ENCODE measurements at regions not wholly inside any gene's neighbourhood (a gene's known extent, or its start where the extent isn't known, plus 50 kb on each side); places are given as distances from the start of the nearest gene placed in this dataset.

DNA sequence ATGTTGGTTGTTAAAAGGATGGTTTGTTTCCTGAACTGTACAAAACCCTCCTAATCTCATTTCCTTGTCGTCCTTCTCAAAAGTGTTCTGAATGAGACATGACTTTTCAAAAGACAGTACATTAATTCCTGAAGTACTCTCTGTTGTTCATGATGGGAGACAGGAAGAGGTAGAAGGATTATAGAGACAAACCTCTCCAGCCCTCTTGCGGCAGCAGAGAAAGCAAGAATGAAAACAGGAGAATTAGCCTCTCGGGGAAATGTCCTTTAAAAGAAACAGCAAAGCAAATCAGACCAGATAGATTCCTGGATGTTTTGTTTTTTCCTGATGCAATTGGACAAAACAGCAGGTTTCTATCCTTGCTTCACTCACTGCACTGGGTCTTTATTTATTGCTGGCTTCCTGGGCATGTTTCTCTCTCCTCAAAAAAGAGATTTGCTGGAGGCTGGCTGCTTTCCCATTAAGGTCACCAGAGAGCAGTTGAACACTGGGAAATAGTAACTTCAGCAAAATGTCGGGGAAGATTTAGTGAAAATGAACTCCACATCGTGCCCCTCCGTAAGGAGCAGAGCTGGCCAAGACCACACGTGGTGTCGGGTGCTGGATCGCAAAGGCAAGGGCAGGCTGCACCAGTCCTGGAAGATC is 145.8 kb upstream of the SYT6 start:
- TF ChIP-seq, protein P1, sequence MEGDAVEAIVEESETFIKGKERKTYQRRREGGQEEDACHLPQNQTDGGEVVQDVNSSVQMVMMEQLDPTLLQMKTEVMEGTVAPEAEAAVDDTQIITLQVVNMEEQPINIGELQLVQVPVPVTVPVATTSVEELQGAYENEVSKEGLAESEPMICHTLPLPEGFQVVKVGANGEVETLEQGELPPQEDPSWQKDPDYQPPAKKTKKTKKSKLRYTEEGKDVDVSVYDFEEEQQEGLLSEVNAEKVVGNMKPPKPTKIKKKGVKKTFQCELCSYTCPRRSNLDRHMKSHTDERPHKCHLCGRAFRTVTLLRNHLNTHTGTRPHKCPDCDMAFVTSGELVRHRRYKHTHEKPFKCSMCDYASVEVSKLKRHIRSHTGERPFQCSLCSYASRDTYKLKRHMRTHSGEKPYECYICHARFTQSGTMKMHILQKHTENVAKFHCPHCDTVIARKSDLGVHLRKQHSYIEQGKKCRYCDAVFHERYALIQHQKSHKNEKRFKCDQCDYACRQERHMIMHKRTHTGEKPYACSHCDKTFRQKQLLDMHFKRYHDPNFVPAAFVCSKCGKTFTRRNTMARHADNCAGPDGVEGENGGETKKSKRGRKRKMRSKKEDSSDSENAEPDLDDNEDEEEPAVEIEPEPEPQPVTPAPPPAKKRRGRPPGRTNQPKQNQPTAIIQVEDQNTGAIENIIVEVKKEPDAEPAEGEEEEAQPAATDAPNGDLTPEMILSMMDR (IDR thresholded peaks at IDR 0.05) = no peak
- no peaks in the 10 kb centered on the region for H3K36me3 ChIP-seq
- H3K27ac ChIP-seq = no peak overlapping the region
- peaks cover 0 to 6% (median 0%) of the 10 kb centered on the region in 4 donors for H3K4me1 ChIP-seq
- H3K9me3 ChIP-seq = no peaks in the 10 kb centered on the region
- no peak overlapping the region for H3K4me3 ChIP-seq
- no peak for DNase-seq
- intact Hi-C loops (cut with DNase I; ENCODE audit: low total_unique reads) = no loop called here
- no peaks in the 10 kb centered on the region for H3K27me3 ChIP-seq

DNA sequence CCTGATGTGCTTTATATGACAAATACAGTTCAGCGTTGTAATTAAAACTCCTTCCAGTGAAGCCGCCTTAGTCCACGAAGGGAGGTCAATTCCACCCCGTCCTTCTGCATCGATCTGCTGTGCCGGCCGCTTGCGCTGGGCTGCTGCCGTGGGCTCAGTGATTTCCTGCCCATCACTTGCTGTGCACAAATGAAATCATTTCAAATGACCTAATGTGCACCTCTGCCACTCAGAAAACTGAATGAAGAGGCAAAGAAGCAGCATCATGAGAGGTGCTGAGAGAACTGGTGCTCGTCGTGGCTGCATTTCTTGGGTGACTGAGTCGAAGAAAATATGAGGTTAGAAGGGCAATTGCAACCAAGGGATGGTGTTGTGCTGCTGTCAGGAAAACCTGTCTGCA is 144.3 kb upstream of the SYT6 start:
- Histone ChIP-seq H3K36me3 (no peaks in the 10 kb centered on the region), H3K9me3 (no peaks in the 10 kb centered on the region), H3K27me3 (peaks cover 0 to 4% of the 10 kb centered on the region in 2 donors), H3K27ac (no peak overlapping the region), H3K4me1 (peaks cover 0 to 6% (median 0%) of the 10 kb centered on the region in 4 donors), H3K4me3 (no peak overlapping the region)
- TF ChIP-seq, protein P1 (IDR thresholded peaks at IDR 0.05) = no peak
- intact Hi-C loops (cut with DNase I; ENCODE audit: low total_unique reads) = no loop called here
- DNase-seq = no peak

DNA sequence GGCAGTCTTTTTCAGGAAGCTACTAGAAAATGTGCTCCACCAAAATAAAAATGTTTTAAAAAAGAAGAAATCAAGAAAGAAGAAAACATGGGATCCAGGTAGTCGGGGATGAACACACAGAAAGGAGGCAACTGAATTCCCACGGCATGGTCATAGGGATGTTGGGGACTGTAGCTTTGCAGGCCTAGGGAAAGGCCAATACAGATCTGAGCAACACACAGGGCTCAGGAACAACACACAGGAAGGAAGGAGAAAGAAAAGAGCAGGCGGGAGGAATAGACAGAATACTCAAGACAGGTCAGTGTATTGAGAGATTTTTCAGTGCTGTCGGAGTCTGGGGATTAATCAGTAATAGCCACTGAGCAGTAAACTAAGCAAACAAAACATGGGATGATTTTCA is 142.7 kb upstream of the SYT6 start:
- H3K9me3 ChIP-seq = no peaks in the 10 kb centered on the region
- no peaks in the 10 kb centered on the region for H3K36me3 ChIP-seq
- H3K4me3 ChIP-seq = no peak overlapping the region
- TF ChIP-seq, protein P1 (IDR thresholded peaks at IDR 0.05) = no peak
- no peak for DNase-seq
- H3K4me1 ChIP-seq = peaks cover 0 to 6% (median 0%) of the 10 kb centered on the region in 4 donors
- H3K27ac ChIP-seq = no peak overlapping the region
- peaks cover 0 to 4% of the 10 kb centered on the region in 2 donors for H3K27me3 ChIP-seq
- intact Hi-C loops (cut with DNase I; ENCODE audit: low total_unique reads) = no loop called here

DNA sequence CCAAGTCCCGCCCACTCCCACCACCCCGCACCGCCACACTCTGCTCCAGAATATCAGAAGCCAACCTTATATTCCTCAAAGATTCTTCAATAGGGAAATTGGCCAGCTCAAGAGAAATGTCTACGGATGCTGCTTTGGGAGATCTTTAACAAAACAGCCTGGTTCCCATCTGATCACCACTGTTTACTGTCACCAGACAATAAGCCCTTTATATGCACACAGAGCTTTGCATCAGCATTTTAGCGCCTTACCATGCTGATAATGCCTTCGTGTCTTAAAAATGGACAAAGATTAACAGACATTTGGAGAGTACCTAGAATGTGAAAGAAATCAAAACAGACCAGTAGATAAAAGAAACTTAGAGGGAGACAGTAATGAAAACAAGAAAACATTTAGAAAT is 141.7 kb upstream of the SYT6 start:
- Histone ChIP-seq H3K27me3 (peaks cover 0 to 4% of the 10 kb centered on the region in 2 donors), H3K4me1 (peaks cover 0 to 6% (median 0%) of the 10 kb centered on the region in 4 donors), H3K9me3 (no peaks in the 10 kb centered on the region), H3K27ac (no peak overlapping the region), H3K4me3 (no peak overlapping the region), H3K36me3 (no peaks in the 10 kb centered on the region)
- intact Hi-C loops (cut with DNase I; ENCODE audit: low total_unique reads) = no loop called here
- DNase-seq = no peak
- TF ChIP-seq, protein P1 (IDR thresholded peaks at IDR 0.05) = no peak

DNA sequence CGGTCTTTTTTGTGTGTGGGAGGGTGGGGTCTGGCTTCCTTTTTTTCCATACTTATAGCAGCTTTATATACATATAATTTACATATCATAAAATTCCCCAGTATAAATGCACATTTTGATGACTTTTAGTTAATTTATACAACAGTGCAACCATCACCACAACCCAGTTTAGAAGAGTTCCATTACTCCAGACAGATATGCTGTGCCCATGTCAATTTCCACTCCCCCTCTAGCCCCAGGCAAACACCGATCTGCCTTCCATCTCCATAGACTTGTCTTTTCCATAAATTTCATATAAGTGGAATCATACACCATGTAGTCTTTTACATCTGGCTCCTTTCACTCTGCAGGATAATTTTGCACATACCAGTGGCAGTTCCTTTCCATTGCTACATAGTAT is 139.2 kb upstream of the SYT6 start:
- no peak overlapping the region for H3K27ac ChIP-seq
- peaks cover 0 to 4% of the 10 kb centered on the region in 2 donors for H3K27me3 ChIP-seq
- H3K9me3 ChIP-seq = no peaks in the 10 kb centered on the region
- no peaks in the 10 kb centered on the region for H3K4me1 ChIP-seq
- TF ChIP-seq, protein P1 (IDR thresholded peaks at IDR 0.05) = no peak
- H3K4me3 ChIP-seq = no peak overlapping the region
- H3K36me3 ChIP-seq = no peaks in the 10 kb centered on the region
- no peak for DNase-seq
- intact Hi-C loops (cut with DNase I; ENCODE audit: low total_unique reads) = no loop called here

DNA sequence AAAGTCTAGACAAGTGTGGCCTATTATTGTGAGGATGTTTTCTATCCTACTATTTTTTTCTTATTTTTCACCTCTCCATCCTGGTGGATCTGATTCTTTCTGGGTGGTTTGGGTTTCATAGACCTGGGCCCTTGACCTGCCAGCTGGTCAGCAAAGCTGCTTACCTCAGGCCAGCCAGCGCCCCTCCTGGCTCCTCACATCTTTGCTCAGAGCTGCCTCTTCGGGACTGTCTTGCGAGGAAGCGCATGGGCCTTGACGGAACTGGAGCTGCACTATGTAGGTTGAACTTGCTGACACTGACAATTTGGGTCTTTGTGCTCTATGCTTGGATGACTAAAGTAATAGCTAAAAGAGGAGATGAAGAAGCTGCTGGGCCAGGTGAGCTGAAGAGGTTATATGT is 138.5 kb upstream of the SYT6 start:
- H3K4me1 ChIP-seq = no peaks in the 10 kb centered on the region
- H3K27ac ChIP-seq = no peak overlapping the region
- no peak overlapping the region for H3K4me3 ChIP-seq
- DNase-seq = no peak
- H3K27me3 ChIP-seq = peaks cover 0 to 4% of the 10 kb centered on the region in 2 donors
- H3K9me3 ChIP-seq = no peaks in the 10 kb centered on the region
- H3K36me3 ChIP-seq = no peaks in the 10 kb centered on the region
- intact Hi-C loops (cut with DNase I; ENCODE audit: low total_unique reads) = no loop called here
- TF ChIP-seq, protein P1 (IDR thresholded peaks at IDR 0.05) = no peak
